K562 (cell line): ENCODE measurements at regions not wholly inside any gene's neighbourhood (a gene's known extent, or its start where the extent isn't known, plus 50 kb on each side); places are given as distances from the start of the nearest gene placed in this dataset.

Experiments
- KLF10 ChIP-seq: fragments of 250-450 bp; sonication (Bioruptor Pico); IDR thresholded peaks from 2 replicates; pipeline ENCODE4 v1.6.1; 2021; ENCODE audit warnings: matching md5 sums
- MAFK ChIP-seq: IDR thresholded peaks from 2 replicates; pipeline ENCODE4 v1.6.1; 2011; ENCODE audit warnings: low read length, improper control_type of control experiment
- TF ChIP-seq, protein P1 (sequence below): fragments of 200-600 bp; sonication (generic); IDR thresholded peaks from one replicate; pipeline ENCODE4 v1.6.1; 2012; ENCODE audit warnings: mild to moderate bottlenecking, low read depth, low read length, inconsistent platforms

DNA sequence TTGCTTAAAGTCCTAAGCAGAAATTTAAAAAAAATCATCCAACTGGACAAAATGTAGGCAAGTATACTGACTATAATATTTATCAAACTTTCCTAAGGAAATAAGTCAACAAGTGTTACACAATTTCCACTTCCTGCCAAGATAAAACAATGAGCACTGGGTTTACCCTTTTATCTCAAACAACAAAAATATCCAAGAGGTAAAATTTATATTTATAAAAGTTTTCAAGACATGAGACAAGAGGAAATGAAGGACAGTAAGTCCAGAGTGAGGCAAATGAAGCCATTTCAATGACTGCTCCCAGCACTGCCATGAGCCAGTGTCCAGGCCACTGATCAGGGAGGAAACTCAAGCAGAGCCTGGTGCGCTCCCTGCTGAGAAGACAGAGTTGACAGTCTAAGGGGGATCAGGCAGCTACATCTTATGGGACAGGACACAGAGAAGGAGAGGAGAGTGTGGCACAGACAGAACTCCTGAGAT lies 439.4 kb downstream of the RAP2B start (continued):
- TF ChIP-seq, protein P1, sequence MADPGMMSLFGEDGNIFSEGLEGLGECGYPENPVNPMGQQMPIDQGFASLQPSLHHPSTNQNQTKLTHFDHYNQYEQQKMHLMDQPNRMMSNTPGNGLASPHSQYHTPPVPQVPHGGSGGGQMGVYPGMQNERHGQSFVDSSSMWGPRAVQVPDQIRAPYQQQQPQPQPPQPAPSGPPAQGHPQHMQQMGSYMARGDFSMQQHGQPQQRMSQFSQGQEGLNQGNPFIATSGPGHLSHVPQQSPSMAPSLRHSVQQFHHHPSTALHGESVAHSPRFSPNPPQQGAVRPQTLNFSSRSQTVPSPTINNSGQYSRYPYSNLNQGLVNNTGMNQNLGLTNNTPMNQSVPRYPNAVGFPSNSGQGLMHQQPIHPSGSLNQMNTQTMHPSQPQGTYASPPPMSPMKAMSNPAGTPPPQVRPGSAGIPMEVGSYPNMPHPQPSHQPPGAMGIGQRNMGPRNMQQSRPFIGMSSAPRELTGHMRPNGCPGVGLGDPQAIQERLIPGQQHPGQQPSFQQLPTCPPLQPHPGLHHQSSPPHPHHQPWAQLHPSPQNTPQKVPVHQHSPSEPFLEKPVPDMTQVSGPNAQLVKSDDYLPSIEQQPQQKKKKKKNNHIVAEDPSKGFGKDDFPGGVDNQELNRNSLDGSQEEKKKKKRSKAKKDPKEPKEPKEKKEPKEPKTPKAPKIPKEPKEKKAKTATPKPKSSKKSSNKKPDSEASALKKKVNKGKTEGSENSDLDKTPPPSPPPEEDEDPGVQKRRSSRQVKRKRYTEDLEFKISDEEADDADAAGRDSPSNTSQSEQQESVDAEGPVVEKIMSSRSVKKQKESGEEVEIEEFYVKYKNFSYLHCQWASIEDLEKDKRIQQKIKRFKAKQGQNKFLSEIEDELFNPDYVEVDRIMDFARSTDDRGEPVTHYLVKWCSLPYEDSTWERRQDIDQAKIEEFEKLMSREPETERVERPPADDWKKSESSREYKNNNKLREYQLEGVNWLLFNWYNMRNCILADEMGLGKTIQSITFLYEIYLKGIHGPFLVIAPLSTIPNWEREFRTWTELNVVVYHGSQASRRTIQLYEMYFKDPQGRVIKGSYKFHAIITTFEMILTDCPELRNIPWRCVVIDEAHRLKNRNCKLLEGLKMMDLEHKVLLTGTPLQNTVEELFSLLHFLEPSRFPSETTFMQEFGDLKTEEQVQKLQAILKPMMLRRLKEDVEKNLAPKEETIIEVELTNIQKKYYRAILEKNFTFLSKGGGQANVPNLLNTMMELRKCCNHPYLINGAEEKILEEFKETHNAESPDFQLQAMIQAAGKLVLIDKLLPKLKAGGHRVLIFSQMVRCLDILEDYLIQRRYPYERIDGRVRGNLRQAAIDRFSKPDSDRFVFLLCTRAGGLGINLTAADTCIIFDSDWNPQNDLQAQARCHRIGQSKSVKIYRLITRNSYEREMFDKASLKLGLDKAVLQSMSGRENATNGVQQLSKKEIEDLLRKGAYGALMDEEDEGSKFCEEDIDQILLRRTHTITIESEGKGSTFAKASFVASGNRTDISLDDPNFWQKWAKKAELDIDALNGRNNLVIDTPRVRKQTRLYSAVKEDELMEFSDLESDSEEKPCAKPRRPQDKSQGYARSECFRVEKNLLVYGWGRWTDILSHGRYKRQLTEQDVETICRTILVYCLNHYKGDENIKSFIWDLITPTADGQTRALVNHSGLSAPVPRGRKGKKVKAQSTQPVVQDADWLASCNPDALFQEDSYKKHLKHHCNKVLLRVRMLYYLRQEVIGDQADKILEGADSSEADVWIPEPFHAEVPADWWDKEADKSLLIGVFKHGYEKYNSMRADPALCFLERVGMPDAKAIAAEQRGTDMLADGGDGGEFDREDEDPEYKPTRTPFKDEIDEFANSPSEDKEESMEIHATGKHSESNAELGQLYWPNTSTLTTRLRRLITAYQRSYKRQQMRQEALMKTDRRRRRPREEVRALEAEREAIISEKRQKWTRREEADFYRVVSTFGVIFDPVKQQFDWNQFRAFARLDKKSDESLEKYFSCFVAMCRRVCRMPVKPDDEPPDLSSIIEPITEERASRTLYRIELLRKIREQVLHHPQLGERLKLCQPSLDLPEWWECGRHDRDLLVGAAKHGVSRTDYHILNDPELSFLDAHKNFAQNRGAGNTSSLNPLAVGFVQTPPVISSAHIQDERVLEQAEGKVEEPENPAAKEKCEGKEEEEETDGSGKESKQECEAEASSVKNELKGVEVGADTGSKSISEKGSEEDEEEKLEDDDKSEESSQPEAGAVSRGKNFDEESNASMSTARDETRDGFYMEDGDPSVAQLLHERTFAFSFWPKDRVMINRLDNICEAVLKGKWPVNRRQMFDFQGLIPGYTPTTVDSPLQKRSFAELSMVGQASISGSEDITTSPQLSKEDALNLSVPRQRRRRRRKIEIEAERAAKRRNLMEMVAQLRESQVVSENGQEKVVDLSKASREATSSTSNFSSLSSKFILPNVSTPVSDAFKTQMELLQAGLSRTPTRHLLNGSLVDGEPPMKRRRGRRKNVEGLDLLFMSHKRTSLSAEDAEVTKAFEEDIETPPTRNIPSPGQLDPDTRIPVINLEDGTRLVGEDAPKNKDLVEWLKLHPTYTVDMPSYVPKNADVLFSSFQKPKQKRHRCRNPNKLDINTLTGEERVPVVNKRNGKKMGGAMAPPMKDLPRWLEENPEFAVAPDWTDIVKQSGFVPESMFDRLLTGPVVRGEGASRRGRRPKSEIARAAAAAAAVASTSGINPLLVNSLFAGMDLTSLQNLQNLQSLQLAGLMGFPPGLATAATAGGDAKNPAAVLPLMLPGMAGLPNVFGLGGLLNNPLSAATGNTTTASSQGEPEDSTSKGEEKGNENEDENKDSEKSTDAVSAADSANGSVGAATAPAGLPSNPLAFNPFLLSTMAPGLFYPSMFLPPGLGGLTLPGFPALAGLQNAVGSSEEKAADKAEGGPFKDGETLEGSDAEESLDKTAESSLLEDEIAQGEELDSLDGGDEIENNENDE, result no peak
- TF ChIP-seq KLF10 (CRISPR knock-in tag) (no peak), MAFK (no peak)
